ENCODE measurements at regions not wholly inside any gene's neighbourhood (a gene's known extent, or its start where the extent isn't known, plus 50 kb on each side); places are given as distances from the start of the nearest gene placed in this dataset.

DNA sequence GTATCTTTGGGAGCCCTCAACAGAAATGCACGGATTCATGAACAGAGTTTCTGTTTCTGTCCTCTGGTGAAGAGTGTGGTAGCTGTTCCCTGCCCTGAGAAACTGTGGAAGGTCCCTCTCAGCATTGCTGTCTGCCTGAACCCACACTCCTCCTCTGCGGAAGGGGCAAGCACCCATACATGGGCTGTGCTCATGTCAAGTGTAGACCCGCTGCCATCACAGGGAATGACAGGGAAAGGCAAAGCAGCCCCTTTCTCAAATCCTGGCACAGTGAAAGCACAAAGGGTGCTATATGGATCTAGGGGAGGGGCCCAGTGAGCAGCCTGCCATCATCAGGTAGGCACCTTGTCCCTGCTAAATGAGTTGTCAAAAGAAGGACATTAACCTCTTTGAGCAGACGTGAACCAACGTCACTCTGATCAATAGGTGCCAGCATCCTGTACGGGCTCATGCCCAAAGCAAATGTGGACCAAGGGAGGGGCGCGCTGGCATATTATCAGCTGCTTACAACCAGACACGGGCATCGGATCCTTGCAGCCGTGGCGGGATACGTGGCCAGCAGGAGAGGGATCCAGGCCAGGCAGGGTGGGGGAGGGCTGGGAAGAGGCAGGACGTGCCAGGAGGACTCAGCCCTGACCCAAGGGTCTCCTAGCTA is 231.2 kb upstream of the PMEPA1 start:
- Histone ChIP-seq H3K9me3 (replicated peaks) (no peaks in the 10 kb centered on the region), H3K27ac (replicated peaks) (no peak overlapping the region), H3K36me3 (no peaks in the 10 kb centered on the region), H3K27me3 (ENCODE audit: low read depth) (peaks cover 32% of the 10 kb centered on the region), H3K4me3 (no peak overlapping the region), H3K4me1 (peaks cover 10% of the 10 kb centered on the region)
- intact Hi-C loops (cut with micrococcal nuclease), result no loop called here
- TF ChIP-seq, protein P1, sequence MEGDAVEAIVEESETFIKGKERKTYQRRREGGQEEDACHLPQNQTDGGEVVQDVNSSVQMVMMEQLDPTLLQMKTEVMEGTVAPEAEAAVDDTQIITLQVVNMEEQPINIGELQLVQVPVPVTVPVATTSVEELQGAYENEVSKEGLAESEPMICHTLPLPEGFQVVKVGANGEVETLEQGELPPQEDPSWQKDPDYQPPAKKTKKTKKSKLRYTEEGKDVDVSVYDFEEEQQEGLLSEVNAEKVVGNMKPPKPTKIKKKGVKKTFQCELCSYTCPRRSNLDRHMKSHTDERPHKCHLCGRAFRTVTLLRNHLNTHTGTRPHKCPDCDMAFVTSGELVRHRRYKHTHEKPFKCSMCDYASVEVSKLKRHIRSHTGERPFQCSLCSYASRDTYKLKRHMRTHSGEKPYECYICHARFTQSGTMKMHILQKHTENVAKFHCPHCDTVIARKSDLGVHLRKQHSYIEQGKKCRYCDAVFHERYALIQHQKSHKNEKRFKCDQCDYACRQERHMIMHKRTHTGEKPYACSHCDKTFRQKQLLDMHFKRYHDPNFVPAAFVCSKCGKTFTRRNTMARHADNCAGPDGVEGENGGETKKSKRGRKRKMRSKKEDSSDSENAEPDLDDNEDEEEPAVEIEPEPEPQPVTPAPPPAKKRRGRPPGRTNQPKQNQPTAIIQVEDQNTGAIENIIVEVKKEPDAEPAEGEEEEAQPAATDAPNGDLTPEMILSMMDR (IDR thresholded peaks at IDR 0.05; ENCODE audit: borderline replicate concordance), result no peak
- no peak for DNase-seq

DNA sequence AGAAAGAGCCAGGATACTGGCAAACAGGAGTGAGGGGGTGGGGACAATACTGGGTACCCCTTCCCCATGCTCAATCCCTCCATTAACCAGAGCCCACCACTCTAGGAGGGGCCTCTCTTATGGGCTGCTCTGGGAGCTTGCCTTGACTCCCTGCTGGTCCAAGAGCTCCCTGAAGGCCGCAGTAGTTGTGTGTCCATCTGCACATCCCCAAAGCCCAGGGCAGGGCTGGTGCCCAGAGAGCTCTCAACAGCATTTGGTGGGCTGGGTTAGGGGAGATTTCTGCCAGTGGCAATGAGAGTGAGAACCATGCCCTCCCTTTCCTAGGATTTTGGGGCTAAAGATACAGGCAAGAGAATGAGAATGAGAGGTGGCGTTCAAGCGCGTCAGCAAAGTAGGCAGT is 230.6 kb upstream of the PMEPA1 start:
- H3K27me3 ChIP-seq (ENCODE audit: low read depth), result peaks cover 32% of the 10 kb centered on the region
- TF ChIP-seq, protein P1 (IDR thresholded peaks at IDR 0.05; ENCODE audit: borderline replicate concordance), result no peak
- H3K9me3 ChIP-seq (replicated peaks), result no peaks in the 10 kb centered on the region
- peaks cover 10% of the 10 kb centered on the region for H3K4me1 ChIP-seq
- no peaks in the 10 kb centered on the region for H3K36me3 ChIP-seq
- no peak for DNase-seq
- H3K4me3 ChIP-seq, result no peak overlapping the region
- intact Hi-C loops (cut with micrococcal nuclease), result no loop called here
- H3K27ac ChIP-seq (replicated peaks), result no peak overlapping the region

DNA sequence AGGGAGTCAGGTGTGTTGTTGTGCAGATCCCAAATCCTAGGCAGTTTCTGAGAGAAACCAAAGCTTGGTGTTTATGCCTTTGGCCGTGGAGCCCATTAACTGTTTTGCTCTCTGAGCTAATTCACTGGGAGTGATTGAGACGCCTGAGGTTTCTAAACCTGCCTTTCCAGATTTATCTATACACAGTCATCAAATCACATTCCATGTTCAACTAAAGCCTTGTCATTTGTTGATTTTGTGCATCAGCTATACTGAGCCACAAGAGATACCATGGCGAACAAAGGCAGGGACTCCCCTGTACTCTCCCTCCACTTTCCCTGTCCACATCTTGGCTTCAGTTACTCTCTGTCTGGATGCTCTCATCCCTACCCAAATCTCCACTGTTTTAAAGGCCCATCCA is 229.7 kb upstream of the PMEPA1 start:
- Histone ChIP-seq H3K27me3 (ENCODE audit: low read depth) (peaks cover 32% of the 10 kb centered on the region), H3K4me1 (peaks cover 10% of the 10 kb centered on the region), H3K27ac (replicated peaks) (no peak overlapping the region), H3K9me3 (replicated peaks) (no peaks in the 10 kb centered on the region), H3K4me3 (no peak overlapping the region), H3K36me3 (no peaks in the 10 kb centered on the region)
- intact Hi-C loops (cut with micrococcal nuclease), result no loop called here
- TF ChIP-seq, protein P1 (IDR thresholded peaks at IDR 0.05; ENCODE audit: borderline replicate concordance), result no peak
- no peak for DNase-seq

DNA sequence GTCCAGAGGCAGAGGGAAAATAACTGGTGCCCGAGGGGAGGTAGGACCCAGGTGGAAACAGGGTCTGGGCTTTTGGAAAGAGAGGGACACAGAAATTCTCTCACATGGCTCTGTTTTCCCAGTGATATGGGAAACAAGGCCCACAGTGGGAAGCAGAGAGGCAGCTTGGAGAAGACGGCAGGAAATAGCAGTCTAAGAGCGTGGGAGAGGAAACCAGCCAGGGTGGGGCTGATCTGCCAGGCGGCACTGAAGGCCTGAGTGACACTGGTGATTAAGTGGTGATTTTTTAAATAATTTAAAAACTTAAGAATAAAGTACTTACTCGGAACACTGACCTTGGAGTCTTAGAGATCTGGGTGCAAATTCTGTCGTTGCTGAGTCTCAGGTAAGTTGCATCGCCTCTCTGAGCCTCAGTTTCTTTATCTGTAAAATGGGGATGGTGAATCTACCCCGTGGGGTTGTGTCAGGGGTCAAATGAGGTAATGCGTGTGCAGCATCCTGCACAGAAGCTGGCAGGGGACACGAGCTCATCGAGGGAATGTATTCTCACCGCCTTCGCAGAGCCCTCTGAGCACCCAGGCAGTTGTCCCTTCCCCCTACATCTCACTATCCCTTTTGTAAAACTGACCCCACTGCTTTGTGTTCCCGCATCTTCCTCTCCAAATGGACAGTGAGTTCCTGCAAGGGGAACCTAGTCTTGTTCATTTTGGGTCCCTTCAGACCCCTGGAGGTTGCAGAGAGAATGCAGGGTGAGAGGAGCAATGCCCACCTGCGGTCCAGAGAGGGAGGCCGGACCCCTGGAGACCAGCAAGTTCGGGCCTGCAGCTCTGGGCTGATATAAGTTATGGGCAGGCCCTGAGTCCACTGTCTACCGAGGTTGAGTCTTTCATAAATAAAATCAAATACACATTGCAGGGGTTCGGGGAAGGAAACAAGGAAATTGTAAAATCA is 228.6 kb upstream of the PMEPA1 start:
- no peak overlapping the region for H3K4me3 ChIP-seq
- peaks cover 30% of the 10 kb centered on the region for H3K27me3 ChIP-seq (ENCODE audit: low read depth)
- TF ChIP-seq, protein P1 (IDR thresholded peaks at IDR 0.05; ENCODE audit: borderline replicate concordance), result no peak
- no peaks in the 10 kb centered on the region for H3K36me3 ChIP-seq
- intact Hi-C loops (cut with micrococcal nuclease), result no loop called here
- peak overlapping the region; percentile 58 for H3K27ac ChIP-seq (replicated peaks)
- H3K4me1 ChIP-seq, result peaks cover 10% of the 10 kb centered on the region
- no peaks in the 10 kb centered on the region for H3K9me3 ChIP-seq (replicated peaks)
- no peak for DNase-seq

DNA sequence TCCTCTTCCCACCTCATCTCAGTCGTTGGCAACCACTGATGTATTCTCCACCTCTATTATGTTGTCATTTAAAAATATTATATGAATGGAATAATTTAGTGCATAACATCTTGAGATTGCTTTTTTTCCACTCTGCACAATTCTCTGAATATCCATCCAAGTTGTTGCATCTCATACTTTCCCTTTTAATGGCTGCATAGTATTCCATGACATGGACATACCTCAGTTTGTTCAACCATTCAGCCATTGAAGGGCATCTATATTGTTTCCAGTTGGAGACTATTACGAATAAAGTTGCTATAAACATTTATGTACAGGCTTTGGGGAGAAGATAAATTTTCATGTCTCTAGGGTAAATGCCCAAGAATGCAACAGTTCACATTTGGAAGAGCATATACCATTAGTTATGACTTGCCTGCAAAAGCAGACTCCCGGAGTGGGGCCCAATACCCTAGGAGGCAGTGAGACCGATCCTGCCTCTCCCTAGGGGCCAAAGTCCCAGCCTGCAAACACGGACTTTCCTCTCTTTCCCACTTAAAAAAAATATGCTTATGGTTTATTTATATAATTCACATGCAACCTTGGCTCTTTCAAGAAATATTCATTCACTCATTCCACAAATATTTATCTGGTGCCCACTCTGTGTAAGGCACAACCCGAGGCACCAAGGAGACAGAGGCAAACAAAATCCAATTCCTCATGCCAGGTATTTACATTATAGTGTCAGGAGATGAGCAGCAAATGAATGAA is 227.0 kb upstream of the PMEPA1 start:
- no peaks in the 10 kb centered on the region for H3K9me3 ChIP-seq (replicated peaks)
- intact Hi-C loops (cut with micrococcal nuclease), result no loop called here
- H3K4me1 ChIP-seq, result peaks cover 10% of the 10 kb centered on the region
- H3K4me3 ChIP-seq, result no peak overlapping the region
- no peaks in the 10 kb centered on the region for H3K36me3 ChIP-seq
- H3K27ac ChIP-seq (replicated peaks), result no peak overlapping the region
- TF ChIP-seq, protein P1 (IDR thresholded peaks at IDR 0.05; ENCODE audit: borderline replicate concordance), result no peak
- peaks cover 20% of the 10 kb centered on the region for H3K27me3 ChIP-seq (ENCODE audit: low read depth)
- DNase-seq, result no peak

Measured in left ventricle myocardium inferior (tissue), 1 donor.